OCI-LY3 (cell line): ENCODE measurements at regions not wholly inside any gene's neighbourhood (a gene's known extent, or its start where the extent isn't known, plus 50 kb on each side); places are given as distances from the start of the nearest gene placed in this dataset.
"Not testable (repeated sequence)": the region's sequence is repeated elsewhere in the genome, so short reads cannot be mapped to it uniquely, and the experiment has no call there.

Experiments used
- EZH2phosphoT487 ChIP-seq: fragments of 200-600 bp; shearing (Covaris generic); IDR thresholded peaks from 2 replicates; pipeline ENCODE4 v1.6.1; 2018; ENCODE audit warnings: antibody characterized with exemption, mixed run types, low read depth
- TF ChIP-seq, protein P1 (sequence below): fragments of 200-600, 300-600 bp; sonication (generic); IDR thresholded peaks from 2 replicates; pipeline ENCODE4 v1.5.1; 2014; ENCODE audit warnings: antibody characterized with exemption, low read length, low read depth

- TF ChIP-seq, protein P1, sequence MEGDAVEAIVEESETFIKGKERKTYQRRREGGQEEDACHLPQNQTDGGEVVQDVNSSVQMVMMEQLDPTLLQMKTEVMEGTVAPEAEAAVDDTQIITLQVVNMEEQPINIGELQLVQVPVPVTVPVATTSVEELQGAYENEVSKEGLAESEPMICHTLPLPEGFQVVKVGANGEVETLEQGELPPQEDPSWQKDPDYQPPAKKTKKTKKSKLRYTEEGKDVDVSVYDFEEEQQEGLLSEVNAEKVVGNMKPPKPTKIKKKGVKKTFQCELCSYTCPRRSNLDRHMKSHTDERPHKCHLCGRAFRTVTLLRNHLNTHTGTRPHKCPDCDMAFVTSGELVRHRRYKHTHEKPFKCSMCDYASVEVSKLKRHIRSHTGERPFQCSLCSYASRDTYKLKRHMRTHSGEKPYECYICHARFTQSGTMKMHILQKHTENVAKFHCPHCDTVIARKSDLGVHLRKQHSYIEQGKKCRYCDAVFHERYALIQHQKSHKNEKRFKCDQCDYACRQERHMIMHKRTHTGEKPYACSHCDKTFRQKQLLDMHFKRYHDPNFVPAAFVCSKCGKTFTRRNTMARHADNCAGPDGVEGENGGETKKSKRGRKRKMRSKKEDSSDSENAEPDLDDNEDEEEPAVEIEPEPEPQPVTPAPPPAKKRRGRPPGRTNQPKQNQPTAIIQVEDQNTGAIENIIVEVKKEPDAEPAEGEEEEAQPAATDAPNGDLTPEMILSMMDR = not testable (repeated sequence)
- not testable (repeated sequence) for TF ChIP-seq EZH2phosphoT487
Observed at GRCh38 chr11:21804523-21804922, 388.4 kb upstream of the ANO5 start.
